HG02938 (cell line): ENCODE measurements at regions not wholly inside any gene's neighbourhood (a gene's known extent, or its start where the extent isn't known, plus 50 kb on each side); places are given as distances from the start of the nearest gene placed in this dataset.
"Not testable (repeated sequence)": the region's sequence is repeated elsewhere in the genome, so short reads cannot be mapped to it uniquely, and the experiment has no call there.

Source experiments
- ATAC-seq: cut with Tn5 transposase; IDR thresholded peaks from one replicate; pipeline ENCODE4 v1.9.1; 2021; ENCODE audit warnings: mild to moderate bottlenecking, moderate library complexity; ENCODE audit not compliant: unreplicated experiment

GRCh38 chr15:68482246-68482645 is 50.3 kb upstream of the ITGA11 start:
- no peak for ATAC-seq

GRCh38 chr15:68483165-68483564 is 51.2 kb upstream of the ITGA11 start:
- no peak for ATAC-seq

- ATAC-seq = no peak
These were observed 52.3 kb upstream of the ITGA11 start for GRCh38 chr15:68484220-68484619.

- no peak for ATAC-seq
These were observed 52.9 kb upstream of the ITGA11 start for GRCh38 chr15:68484696-68485400.

- no peak for ATAC-seq
These were observed 53.9 kb upstream of the ITGA11 start for GRCh38 chr15:68485721-68486360.

GRCh38 chr15:68487087-68487843 is 55.3 kb upstream of the ITGA11 start:
- no peak for ATAC-seq

GRCh38 chr15:68488290-68488689 is 56.3 kb upstream of the ITGA11 start:
- ATAC-seq = no peak

- no peak for ATAC-seq
These were observed 57.0 kb upstream of the ITGA11 start for GRCh38 chr15:68488966-68489365.

GRCh38 chr15:68489421-68489820 is 57.5 kb upstream of the ITGA11 start:
- no peak for ATAC-seq

GRCh38 chr15:68491415-68492106 is 59.6 kb upstream of the ITGA11 start:
- no peak for ATAC-seq

GRCh38 chr15:68492855-68493254 is 60.9 kb upstream of the ITGA11 start:
- ATAC-seq = no peak

- no peak for ATAC-seq
These were observed 61.7 kb upstream of the ITGA11 start for GRCh38 chr15:68493629-68494028.

- ATAC-seq = no peak
These were observed 62.7 kb upstream of the ITGA11 start for GRCh38 chr15:68494573-68495110.

GRCh38 chr15:68495221-68495950 is 63.4 kb upstream of the ITGA11 start:
- no peak for ATAC-seq

- ATAC-seq = no peak
These were observed 64.2 kb upstream of the ITGA11 start for GRCh38 chr15:68495981-68496705.

- not testable (repeated sequence) for ATAC-seq
These were observed 64.8 kb upstream of the ITGA11 start for GRCh38 chr15:68496751-68497150.

GRCh38 chr15:68497206-68497910 is 65.4 kb upstream of the ITGA11 start:
- ATAC-seq = no peak

- ATAC-seq = no peak
These were observed 66.1 kb upstream of the ITGA11 start for GRCh38 chr15:68498076-68498475.
